GM12878 (cell line): ENCODE measurements at regions not wholly inside any gene's neighbourhood (a gene's known extent, or its start where the extent isn't known, plus 50 kb on each side); places are given as distances from the start of the nearest gene placed in this dataset.

ENCODE experiments used
- ATAC-seq: fragments of 200-7000 bp; cut with Tn5 transposase; 3 replicates; pipeline ENCODE4 v1.9.1; 2020; ENCODE audit warnings: mild to moderate bottlenecking, moderate library complexity
- BruUV-seq: library from RNA; stranded (reverse); fragments of 400-500 nt; replicated peaks from 2 replicates; lab custom pipeline; 2021; lab: Mats Ljungman, UMichigan
- CTCF ChIA-PET: fragments of 300-600 bp; sonication (Branson Sonifier 250); formaldehyde crosslinking; extraction: SDS; loops from one replicate; lab custom pipeline; 2021; ENCODE audit warnings: inconsistent platforms; lab: Yijun Ruan, JAX
- POLR2A ChIA-PET: fragments of 350-600 bp; formaldehyde crosslinking; extraction: SDS; loops from one replicate; lab custom pipeline; 2021; ENCODE audit warnings: inconsistent platforms; lab: Charles Lee
- RAD21 ChIA-PET: fragments of 300-600 bp; sonication (Branson Sonifier 250); formaldehyde crosslinking; loops from one replicate; lab custom pipeline; 2023; ENCODE audit warnings: antibody characterized with exemption; ENCODE audit not compliant: unreplicated experiment; lab: Charles Lee
- SMC1A ChIA-PET: fragments of 300-600 bp; sonication (Branson Sonifier 250); formaldehyde crosslinking; loops from one replicate; lab custom pipeline; 2023; ENCODE audit not compliant: unreplicated experiment, uncharacterized antibody; lab: Charles Lee
- DNase-seq: peaks from one replicate; pipeline ENCODE4 v3.0.0-alpha.2; 2011; ENCODE audit warnings: low read depth, low spot score
- FAIRE-seq: peaks from 3 replicates; lab custom pipeline; 2011; peaks lifted over from hg19 to GRCh38; lab: Jason Lieb, UNC
- H2AFZ ChIP-seq: 2 replicates; pipeline ENCODE4 v1.6.0; 2011; ENCODE audit warnings: low read depth, low read length, control low read depth; ENCODE audit not compliant: control insufficient read depth
- H3K27ac ChIP-seq: 2 replicates; pipeline ENCODE4 v1.5.1; 2011; ENCODE audit warnings: control low read depth; ENCODE audit not compliant: control insufficient read depth, insufficient read depth
- H3K27me3 ChIP-seq, 2 experiments: replicated peaks in 1 of 2; 2 replicates each; pipeline versions ENCODE4 v1.6.0 to v1.6.1; 2011; ENCODE audit warnings: low read length in 1 of 2; ENCODE audit not compliant: control insufficient read depth in 2 of 2, insufficient read depth in 2 of 2
- H3K36me3 ChIP-seq, 2 experiments: 2 replicates each; pipeline ENCODE4 v1.5.1; 2011; ENCODE audit warnings: low read length in 1 of 2; ENCODE audit not compliant: control insufficient read depth in 2 of 2, insufficient read depth in 2 of 2
- H3K4me1 ChIP-seq: 2 replicates; pipeline ENCODE4 v1.6.1; 2011; ENCODE audit warnings: mild to moderate bottlenecking, low read length, moderate library complexity, mixed read lengths; ENCODE audit not compliant: control insufficient read depth, insufficient read depth
- H3K4me2 ChIP-seq: 2 replicates; pipeline ENCODE4 v1.6.0; 2011; ENCODE audit warnings: control low read depth; ENCODE audit not compliant: control insufficient read depth, insufficient read depth
- H3K4me3 ChIP-seq: fragments of 200-600 bp; sonication (generic); 2 replicates; pipeline ENCODE4 v1.5.1; 2016
- H3K79me2 ChIP-seq: 2 replicates; pipeline ENCODE4 v1.6.0; 2011; ENCODE audit warnings: low read length; ENCODE audit not compliant: control insufficient read depth, insufficient read depth
- H3K9ac ChIP-seq: 2 replicates; pipeline ENCODE4 v1.8.0; 2011; ENCODE audit warnings: low read length, control low read depth, mixed read lengths; ENCODE audit not compliant: control insufficient read depth, insufficient read depth
- H3K9me3 ChIP-seq: replicated peaks from 3 replicates; pipeline ENCODE4 v1.5.1; 2011; ENCODE audit warnings: mild to moderate bottlenecking, low read length; ENCODE audit not compliant: control insufficient read depth, insufficient read depth
- H4K20me1 ChIP-seq: 2 replicates; pipeline ENCODE4 v1.6.0; 2011; ENCODE audit not compliant: control insufficient read depth, insufficient read depth
- BACH1 ChIP-seq: fragments of 450-650 bp; IDR thresholded peaks from 2 replicates; pipeline ENCODE4 v1.6.1; 2017; ENCODE audit warnings: mild to moderate bottlenecking, borderline replicate concordance
- BMI1 ChIP-seq: fragments of 450-650 bp; IDR thresholded peaks from 2 replicates; pipeline ENCODE4 v1.6.1; 2016; ENCODE audit warnings: mild to moderate bottlenecking, moderate library complexity, borderline replicate concordance
- CBFB ChIP-seq: IDR thresholded peaks from 2 replicates; pipeline ENCODE4 v1.6.1; 2016; ENCODE audit warnings: antibody characterized with exemption, low read depth
- CHD2 ChIP-seq: IDR thresholded peaks from 2 replicates; pipeline ENCODE4 v1.6.1; 2011; ENCODE audit warnings: low read depth, low read length, improper control_type of control experiment, borderline replicate concordance
- CUX1 ChIP-seq: IDR thresholded peaks from 2 replicates; pipeline ENCODE4 v1.6.1; 2012; ENCODE audit warnings: improper control_type of control experiment, low read depth, low read length; ENCODE audit not compliant: insufficient replicate concordance
- EP300 ChIP-seq, 2 experiments: fragments of 150-350 bp in 1 of 2; IDR thresholded peaks; 2 replicates each; pipeline ENCODE4 v1.6.1; 2011 to 2012; ENCODE audit warnings: low read depth in 2 of 2, low read length in 2 of 2, borderline replicate concordance in 1 of 2, improper control_type of control experiment in 1 of 2, inconsistent platforms in 1 of 2; ENCODE audit not compliant: control insufficient read depth in 1 of 2
- KAT2A ChIP-seq: conservative IDR thresholded peaks from 2 replicates; pipeline ENCODE4 v1.6.1; 2011; ENCODE audit warnings: low read depth, low read length; ENCODE audit not compliant: control insufficient read depth
- MYB ChIP-seq: fragments of 150-350 bp; IDR thresholded peaks from 2 replicates; pipeline ENCODE4 v1.6.1; 2014; ENCODE audit warnings: mild to moderate bottlenecking, low read depth, low read length, borderline replicate concordance
- NBN ChIP-seq: fragments of 450-650 bp; IDR thresholded peaks from 2 replicates; pipeline ENCODE4 v1.6.1; 2016
- NFXL1 ChIP-seq: fragments of 450-650 bp; IDR thresholded peaks from 2 replicates; pipeline ENCODE4 v1.6.1; 2017; ENCODE audit warnings: antibody characterized with exemption, mild to moderate bottlenecking, borderline replicate concordance
- NFYA ChIP-seq: IDR thresholded peaks from 2 replicates; pipeline ENCODE4 v1.6.1; 2011; ENCODE audit warnings: low read depth, mild to moderate bottlenecking, low read length, improper control_type of control experiment, borderline replicate concordance
- NRF1 ChIP-seq: conservative IDR thresholded peaks from 2 replicates; pipeline ENCODE4 v1.6.1; 2011; ENCODE audit warnings: mild to moderate bottlenecking, low read depth, low read length, improper control_type of control experiment
- TCF3 ChIP-seq: IDR thresholded peaks from 2 replicates; pipeline ENCODE4 v1.6.1; 2012; ENCODE audit warnings: low read depth, mild to moderate bottlenecking, low read length, borderline replicate concordance; ENCODE audit not compliant: insufficient read depth
- TCF7 ChIP-seq: IDR thresholded peaks from 2 replicates; pipeline ENCODE4 v1.6.1; 2014; ENCODE audit warnings: antibody characterized with exemption, borderline replicate concordance
- ZBTB40 ChIP-seq: fragments of 450-650 bp; IDR thresholded peaks from 2 replicates; pipeline ENCODE4 v1.6.1; 2016; ENCODE audit warnings: mild to moderate bottlenecking, moderate library complexity, borderline replicate concordance
- ZNF207 ChIP-seq: fragments of 450-650 bp; IDR thresholded peaks from 2 replicates; pipeline ENCODE4 v1.6.1; 2014; ENCODE audit warnings: antibody characterized with exemption, mild to moderate bottlenecking, borderline replicate concordance
- ZNF217 ChIP-seq: fragments of 450-650 bp; IDR thresholded peaks from 2 replicates; pipeline ENCODE4 v1.6.1; 2017; ENCODE audit warnings: antibody characterized with exemption, mild to moderate bottlenecking
- WGBS: methylation state at CpG from one replicate; pipeline ENCODE4 v1.1.6; 2016; ENCODE audit warnings: low lambda C conversion rate; ENCODE audit not compliant: insufficient replicate concordance, insufficient coverage; ENCODE audit errors: missing lambda C conversion rate; 5-methylcytosine and 5-hydroxymethylcytosine counted together
- in situ Hi-C: fragments of 300-500 bp; cut with MboI; formaldehyde crosslinking; loops from 9 replicates; pipeline ENCODE4 v1.14.3; 2018; ENCODE audit warnings: mixed read lengths
- intact Hi-C: fragments of 100-400 bp; cut with micrococcal nuclease; formaldehyde crosslinking; loops from one replicate; pipeline ENCODE4 v1.14.2; 2022; ENCODE audit not compliant: unreplicated experiment

DNA sequence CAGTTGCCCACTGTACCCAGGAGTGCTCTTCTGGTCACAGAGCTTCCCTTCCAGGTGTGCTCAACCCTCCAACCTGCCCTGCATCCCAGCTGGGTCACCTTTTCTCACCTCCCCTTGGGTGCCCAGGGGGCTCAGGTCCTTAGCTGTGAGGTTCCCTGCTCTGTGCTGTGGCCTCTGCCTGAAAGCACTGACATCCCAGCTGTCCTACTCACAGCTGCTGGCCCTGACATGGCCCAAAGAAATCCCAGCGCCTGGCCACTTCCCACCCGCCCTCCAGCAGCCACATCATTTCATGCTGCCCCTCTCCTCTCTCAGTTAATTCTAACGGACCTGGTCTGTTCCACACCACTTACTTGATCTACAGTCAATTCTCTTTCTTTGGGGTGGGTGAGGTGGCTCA lies 79.9 kb downstream of the ISG20 start:
- no peak for FAIRE-seq
- in situ Hi-C loops: no loop called here
- Histone ChIP-seq H4K20me1 (no peaks in the 10 kb centered on the region), H3K4me2 (no peak overlapping the region), H3K4me1 (no peaks in the 10 kb centered on the region), H2AFZ (no peak overlapping the region), H3K9me3 (no peaks in the 10 kb centered on the region), H3K36me3 (no peaks in the 10 kb centered on the region), H3K4me3 (no peak overlapping the region), H3K9ac (no peak overlapping the region), H3K27ac (no peak overlapping the region), H3K79me2 (no peaks in the 10 kb centered on the region), H3K27me3 (no peaks in the 10 kb centered on the region; a peak in 1 of 4 replicates)
- POLR2A ChIA-PET: no interaction called here
- no TSS peak for BruUV-seq
- 19% methylated on average over 3 of the region's 3 CpGs for WGBS
- SMC1A ChIA-PET: no interaction called here
- RAD21 ChIA-PET: interaction anchor here (1.1 kb wide), 1 partner anchor 95 kb away, joined by 3 read pairs; no protein-coding TSS in a partner anchor
- CTCF ChIA-PET: no interaction called here
- ATAC-seq: no peak
- no peak for DNase-seq
- intact Hi-C loops: no loop called here
- TF ChIP-seq NRF1: no peak
- TF ChIP-seq CBFB: no peak
- no peak for TF ChIP-seq NFXL1
- no peak for TF ChIP-seq BACH1
- no peak for TF ChIP-seq TCF7
- no peak for TF ChIP-seq MYB
- no peak for TF ChIP-seq BMI1
- TF ChIP-seq KAT2A: no peak
- no peak for TF ChIP-seq ZNF207
- TF ChIP-seq ZNF217: no peak
- no peak for TF ChIP-seq NFYA
- no peak for TF ChIP-seq EP300 (IDR thresholded peaks at IDR 0.05; ENCODE audit: borderline replicate concordance in 1 of 2, control insufficient read depth in 1 of 2, low read depth in 2 of 2, low read length in 2 of 2)
- TF ChIP-seq CUX1: no peak
- no peak for TF ChIP-seq NBN
- TF ChIP-seq TCF3: no peak
- no peak for TF ChIP-seq ZBTB40
- no peak for TF ChIP-seq CHD2
